SK-N-SH (cell line): ENCODE measurements at regions not wholly inside any gene's neighbourhood (a gene's known extent, or its start where the extent isn't known, plus 50 kb on each side); places are given as distances from the start of the nearest gene placed in this dataset.

Source experiments
- CTCF ChIA-PET: fragments of 300-600, 350-600 bp; formaldehyde crosslinking; extraction: SDS; loops from one replicate; lab custom pipeline; 2021; lab: Yijun Ruan, JAX
- POLR2A ChIA-PET: fragments of 350-600 bp; sonication (Branson Sonifier 250); formaldehyde crosslinking; extraction: SDS; loops from one replicate; lab custom pipeline; 2020; ENCODE audit warnings: antibody characterized with exemption, inconsistent platforms; lab: Yijun Ruan, JAX
- DNase-seq: peaks from one replicate; pipeline ENCODE4 v3.0.0; 2012
- H2AFZ ChIP-seq: fragments of 200-600 bp; sonication (generic); 2 replicates; pipeline ENCODE4 v1.8.1; 2016; ENCODE audit warnings: antibody characterized with exemption, mild to moderate bottlenecking, low read depth
- H3F3A ChIP-seq: fragments of 200-600 bp; sonication (generic); replicated peaks from 2 replicates; pipeline ENCODE3; 2016; ENCODE audit warnings: antibody characterized with exemption, mild to moderate bottlenecking; ENCODE audit not compliant: insufficient read depth
- H3K27ac ChIP-seq, 2 experiments: fragments of 200-500 bp in 1 of 2; fragments of 200-600 bp in 1 of 2; sonication (Bioruptor generic) in 1 of 2; sonication (generic), shearing (Covaris generic) in 1 of 2; 2 replicates each; pipeline versions ENCODE4 v1.5.1 to v1.6.1; 2014 to 2016; ENCODE audit warnings: low read depth in 2 of 2, inconsistent platforms in 1 of 2, low read length in 1 of 2, mild to moderate bottlenecking in 1 of 2, mixed read lengths in 1 of 2
- H3K27me3 ChIP-seq: fragments of 200-600 bp; sonication (generic), shearing (Covaris generic); 2 replicates; pipeline ENCODE4 v1.6.1; 2016; ENCODE audit warnings: mixed run types; ENCODE audit not compliant: insufficient read depth
- H3K36me3 ChIP-seq, 2 experiments: fragments of 200-500 bp in 1 of 2; fragments of 200-600 bp in 1 of 2; sonication (Bioruptor generic) in 1 of 2; sonication (generic) in 1 of 2; replicated peaks in 1 of 2; 2 replicates each; pipeline versions ENCODE3 to v1.5.1; 2014 to 2016; ENCODE audit warnings: low read length in 1 of 2, mild to moderate bottlenecking in 1 of 2; ENCODE audit not compliant: insufficient read depth in 2 of 2, control insufficient read depth in 1 of 2
- H3K4me1 ChIP-seq, 2 experiments: fragments of 200-500 bp in 1 of 2; fragments of 200-600 bp in 1 of 2; sonication (Bioruptor generic) in 1 of 2; sonication (generic), shearing (Covaris generic) in 1 of 2; 2 replicates each; pipeline versions ENCODE4 v1.5.1 to v1.6.1; 2014 to 2016; ENCODE audit warnings: low read depth in 1 of 2, low read length in 1 of 2, mixed run types in 1 of 2; ENCODE audit not compliant: insufficient read depth in 2 of 2, control insufficient read depth in 1 of 2
- H3K4me2 ChIP-seq: fragments of 200-600 bp; sonication (generic), shearing (Covaris generic); 2 replicates; pipeline ENCODE4 v1.6.1; 2017; ENCODE audit warnings: mixed run types
- H3K4me3 ChIP-seq, 2 experiments: fragments of 200-500 bp in 1 of 2; fragments of 200-600 bp in 1 of 2; sonication (Bioruptor generic) in 1 of 2; sonication (generic), shearing (Covaris generic) in 1 of 2; 2 replicates each; pipeline versions ENCODE4 v1.5.1 to v1.8.1; 2014 to 2016; ENCODE audit warnings: low read depth in 2 of 2, inconsistent platforms in 1 of 2, low read length in 1 of 2, mild to moderate bottlenecking in 1 of 2, mixed read lengths in 1 of 2, moderate library complexity in 1 of 2
- H3K79me2 ChIP-seq: fragments of 200-600 bp; sonication (generic); 2 replicates; pipeline ENCODE4 v1.8.1; 2017; ENCODE audit warnings: mild to moderate bottlenecking; ENCODE audit not compliant: insufficient read depth
- H3K9ac ChIP-seq: fragments of 200-600 bp; sonication (generic); 2 replicates; pipeline ENCODE4 v1.6.1; 2017; ENCODE audit warnings: mixed run types
- H3K9me2 ChIP-seq: fragments of 200-600 bp; sonication (generic); 2 replicates; pipeline ENCODE4 v1.6.1; 2017; ENCODE audit warnings: mixed run types
- H3K9me3 ChIP-seq: fragments of 200-600 bp; sonication (generic); 2 replicates; pipeline ENCODE4 v1.6.1; 2017; ENCODE audit warnings: mixed run types, mild to moderate bottlenecking, moderate library complexity
- H4K20me1 ChIP-seq: fragments of 200-600 bp; sonication (generic); 2 replicates; pipeline ENCODE4 v1.6.1; 2017; ENCODE audit warnings: mild to moderate bottlenecking, mixed run types; ENCODE audit not compliant: insufficient read depth
- CHD2 ChIP-seq: fragments of 150-350 bp; IDR thresholded peaks from 2 replicates; pipeline ENCODE4 v1.6.1; 2018; ENCODE audit warnings: low read length; ENCODE audit not compliant: partially characterized antibody
- EP300 ChIP-seq, 2 experiments: IDR thresholded peaks; 2 replicates each; pipeline versions ENCODE4 v1.4.0 to v1.6.1; 2012; ENCODE audit warnings: borderline replicate concordance in 1 of 2, low read depth in 1 of 2, low read length in 1 of 2
- EZH2phosphoT487 ChIP-seq: fragments of 200-600 bp; sonication (generic); IDR thresholded peaks from 2 replicates; pipeline ENCODE4 v1.6.1; 2017; ENCODE audit warnings: low read depth, mixed run types, mild to moderate bottlenecking, antibody characterized with exemption, moderate library complexity, borderline replicate concordance
- FOXJ3 ChIP-seq: sonication (generic); formaldehyde crosslinking; IDR thresholded peaks from 2 replicates; pipeline ENCODE4 v1.5.1; 2020; ENCODE audit warnings: mild to moderate bottlenecking, missing genetic modification reagents
- FOXM1 ChIP-seq: IDR thresholded peaks from 2 replicates; pipeline ENCODE4 v1.4.0; 2012; ENCODE audit warnings: low read depth, mild to moderate bottlenecking
- GABPA ChIP-seq: IDR thresholded peaks from 2 replicates; pipeline ENCODE4 v1.4.0; 2012; ENCODE audit warnings: low read depth, mild to moderate bottlenecking
- JUND ChIP-seq: IDR thresholded peaks from 2 replicates; pipeline ENCODE4 v1.4.0; 2012
- MEF2A ChIP-seq: IDR thresholded peaks from 2 replicates; pipeline ENCODE4 v1.4.0; 2012; ENCODE audit warnings: low read depth, borderline replicate concordance
- NFIC ChIP-seq: IDR thresholded peaks from 2 replicates; pipeline ENCODE4 v1.4.0; 2012; ENCODE audit warnings: borderline replicate concordance
- NRF1 ChIP-seq: IDR thresholded peaks from 2 replicates; pipeline ENCODE4 v1.6.1; 2012; ENCODE audit warnings: low read depth, mild to moderate bottlenecking, low read length
- POLR2AphosphoS5 ChIP-seq: IDR thresholded peaks from 2 replicates; pipeline ENCODE4 v1.6.1; 2012; ENCODE audit warnings: low read depth, low read length
- RAD21 ChIP-seq: IDR thresholded peaks from 2 replicates; pipeline ENCODE4 v1.6.1; 2012; ENCODE audit warnings: mild to moderate bottlenecking, low read length
- RFX5 ChIP-seq: IDR thresholded peaks from 2 replicates; pipeline ENCODE4 v1.6.1; 2012; ENCODE audit warnings: mild to moderate bottlenecking, improper control_type of control experiment, low read length
- RXRA ChIP-seq: IDR thresholded peaks from 2 replicates; pipeline ENCODE4 v1.4.0; 2012; ENCODE audit warnings: low read depth, mild to moderate bottlenecking, borderline replicate concordance
- SIN3A ChIP-seq: IDR thresholded peaks from 2 replicates; pipeline ENCODE4 v1.6.1; 2012; ENCODE audit warnings: low read depth, mild to moderate bottlenecking, low read length, moderate library complexity, borderline replicate concordance
- SMC3 ChIP-seq: IDR thresholded peaks from 2 replicates; pipeline ENCODE4 v1.6.1; 2012; ENCODE audit warnings: low read depth, low read length, improper control_type of control experiment
- TCF12 ChIP-seq: IDR thresholded peaks from 2 replicates; pipeline ENCODE4 v1.4.0; 2012
- TEAD4 ChIP-seq: IDR thresholded peaks from 2 replicates; pipeline ENCODE4 v1.4.0; 2012; ENCODE audit warnings: mild to moderate bottlenecking, borderline replicate concordance; ENCODE audit not compliant: insufficient read depth
- WGBS: methylation state at CpG from one replicate; pipeline ENCODE4 v1.1.6; 2017; ENCODE audit warnings: low lambda C conversion rate; 5-methylcytosine and 5-hydroxymethylcytosine counted together
- TF ChIP-seq, protein P1 (sequence below): fragments of 150-350 bp; IDR thresholded peaks from 2 replicates; pipeline ENCODE4 v1.6.1; 2016; ENCODE audit warnings: mild to moderate bottlenecking, low read depth, low read length
- TF ChIP-seq, protein P2 (sequence below): fragments of 150-350 bp; IDR thresholded peaks from 2 replicates; pipeline ENCODE4 v1.6.1; 2017; ENCODE audit warnings: antibody characterized with exemption, low read length, low read depth, borderline replicate concordance
- TF ChIP-seq, protein P3 (sequence below): IDR thresholded peaks from 2 replicates; pipeline ENCODE4; 2012
- TF ChIP-seq, protein P4 (sequence below): IDR thresholded peaks from 2 replicates; pipeline ENCODE4 v1.4.0; 2012; ENCODE audit warnings: low read depth, borderline replicate concordance
- TF ChIP-seq, protein P5 (sequence below): IDR thresholded peaks from 2 replicates; pipeline ENCODE4 v1.4.0; 2012; ENCODE audit warnings: low read depth, borderline replicate concordance
- TF ChIP-seq, protein P6 (sequence below): fragments of 200-600 bp; sonication (generic); IDR thresholded peaks from 2 replicates; pipeline ENCODE4 v1.6.1; 2017; ENCODE audit warnings: antibody characterized with exemption, mild to moderate bottlenecking, moderate library complexity
- TF ChIP-seq, protein P7 (sequence below): IDR thresholded peaks from 2 replicates; pipeline ENCODE4 v1.4.0; 2012; ENCODE audit warnings: low read depth

DNA sequence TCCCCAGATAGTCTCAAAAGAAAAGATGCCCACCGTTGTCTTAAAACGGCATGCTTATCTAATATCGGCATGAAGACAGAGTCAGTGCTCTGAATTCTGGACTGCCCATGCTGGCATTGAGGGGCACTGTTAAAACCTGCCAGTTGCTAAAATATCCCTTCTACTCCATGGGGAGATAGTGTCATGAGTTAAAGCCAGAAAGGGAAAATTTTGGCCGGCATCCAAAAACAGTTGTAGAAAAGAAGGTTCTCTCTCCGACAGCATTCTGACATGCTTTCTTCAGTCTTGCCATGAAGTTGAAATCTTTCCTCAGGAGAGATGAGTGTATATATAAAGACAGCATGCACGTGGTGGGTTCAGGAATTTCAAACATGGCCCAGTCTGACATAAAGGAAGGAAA is 401.3 kb upstream of the PIK3C3 start (continued):
- TF ChIP-seq, protein P1, sequence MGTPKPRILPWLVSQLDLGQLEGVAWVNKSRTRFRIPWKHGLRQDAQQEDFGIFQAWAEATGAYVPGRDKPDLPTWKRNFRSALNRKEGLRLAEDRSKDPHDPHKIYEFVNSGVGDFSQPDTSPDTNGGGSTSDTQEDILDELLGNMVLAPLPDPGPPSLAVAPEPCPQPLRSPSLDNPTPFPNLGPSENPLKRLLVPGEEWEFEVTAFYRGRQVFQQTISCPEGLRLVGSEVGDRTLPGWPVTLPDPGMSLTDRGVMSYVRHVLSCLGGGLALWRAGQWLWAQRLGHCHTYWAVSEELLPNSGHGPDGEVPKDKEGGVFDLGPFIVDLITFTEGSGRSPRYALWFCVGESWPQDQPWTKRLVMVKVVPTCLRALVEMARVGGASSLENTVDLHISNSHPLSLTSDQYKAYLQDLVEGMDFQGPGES = no peak
- TF ChIP-seq SIN3A (no peak), POLR2AphosphoS5 (no peak), FOXJ3 (CRISPR knock-in tag) (no peak), NRF1 (no peak), CHD2 (no peak)
- TF ChIP-seq, protein P2, sequence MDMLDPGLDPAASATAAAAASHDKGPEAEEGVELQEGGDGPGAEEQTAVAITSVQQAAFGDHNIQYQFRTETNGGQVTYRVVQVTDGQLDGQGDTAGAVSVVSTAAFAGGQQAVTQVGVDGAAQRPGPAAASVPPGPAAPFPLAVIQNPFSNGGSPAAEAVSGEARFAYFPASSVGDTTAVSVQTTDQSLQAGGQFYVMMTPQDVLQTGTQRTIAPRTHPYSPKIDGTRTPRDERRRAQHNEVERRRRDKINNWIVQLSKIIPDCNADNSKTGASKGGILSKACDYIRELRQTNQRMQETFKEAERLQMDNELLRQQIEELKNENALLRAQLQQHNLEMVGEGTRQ = no peak

DNA sequence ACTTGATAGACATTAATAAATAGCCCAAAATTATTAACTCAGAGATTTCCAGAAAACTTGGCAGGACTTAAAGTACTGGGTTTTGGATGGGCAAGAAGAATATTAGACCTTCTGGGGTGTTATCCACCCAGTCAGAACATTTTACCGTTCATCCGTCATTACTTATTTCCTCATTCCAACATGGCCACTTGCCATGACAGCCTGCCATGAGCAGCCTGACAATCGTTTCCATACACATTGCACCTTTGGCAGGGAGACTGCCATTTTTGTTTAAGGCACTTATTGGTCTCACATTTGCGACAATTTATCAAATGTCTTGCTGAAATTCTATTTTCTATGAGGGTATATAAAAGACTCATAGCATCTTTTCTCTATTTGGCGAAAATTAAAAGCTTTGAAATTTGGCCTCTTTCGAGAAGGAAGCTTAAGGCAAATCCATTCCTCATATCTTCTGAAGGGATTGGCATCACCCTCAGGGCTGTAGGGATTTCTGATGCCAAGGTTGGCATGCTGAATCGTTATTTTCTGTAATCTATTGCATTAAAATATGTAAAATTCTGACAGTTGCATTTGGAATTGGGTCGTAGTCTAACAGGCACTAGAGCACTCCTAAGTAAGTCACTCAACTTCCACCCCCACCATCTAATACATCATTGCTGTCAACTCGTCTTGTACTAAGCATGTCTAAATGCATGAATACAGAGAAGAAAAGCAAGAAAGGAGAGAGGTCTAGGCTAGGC is 406.3 kb upstream of the PIK3C3 start:
- Histone ChIP-seq H3K9me3 (no peaks in the 10 kb centered on the region), H3K4me1 (no peaks in the 10 kb centered on the region), H3K79me2 (no peaks in the 10 kb centered on the region), H3K9me2 (no peaks in the 10 kb centered on the region), H3K36me3 (no peaks in the 10 kb centered on the region), H3K27me3 (no peaks in the 10 kb centered on the region), H3K27ac (no peak overlapping the region), H3F3A (no peaks in the 10 kb centered on the region), H3K4me2 (no peak overlapping the region), H4K20me1 (no peaks in the 10 kb centered on the region), H3K4me3 (no peak overlapping the region), H2AFZ (no peak overlapping the region), H3K9ac (no peak overlapping the region)
- no peak for DNase-seq
- WGBS = 55% methylated on average over 9 of the region's 9 CpGs
- no peak for TF ChIP-seq EZH2phosphoT487
- TF ChIP-seq, protein P3, sequence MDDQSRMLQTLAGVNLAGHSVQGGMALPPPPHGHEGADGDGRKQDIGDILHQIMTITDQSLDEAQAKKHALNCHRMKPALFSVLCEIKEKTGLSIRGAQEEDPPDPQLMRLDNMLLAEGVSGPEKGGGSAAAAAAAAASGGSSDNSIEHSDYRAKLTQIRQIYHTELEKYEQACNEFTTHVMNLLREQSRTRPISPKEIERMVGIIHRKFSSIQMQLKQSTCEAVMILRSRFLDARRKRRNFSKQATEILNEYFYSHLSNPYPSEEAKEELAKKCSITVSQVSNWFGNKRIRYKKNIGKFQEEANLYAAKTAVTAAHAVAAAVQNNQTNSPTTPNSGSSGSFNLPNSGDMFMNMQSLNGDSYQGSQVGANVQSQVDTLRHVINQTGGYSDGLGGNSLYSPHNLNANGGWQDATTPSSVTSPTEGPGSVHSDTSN = no peak
- TF ChIP-seq RAD21 = no peak
- TF ChIP-seq MEF2A = no peak
- TF ChIP-seq JUND = no peak
- TF ChIP-seq, protein P4, sequence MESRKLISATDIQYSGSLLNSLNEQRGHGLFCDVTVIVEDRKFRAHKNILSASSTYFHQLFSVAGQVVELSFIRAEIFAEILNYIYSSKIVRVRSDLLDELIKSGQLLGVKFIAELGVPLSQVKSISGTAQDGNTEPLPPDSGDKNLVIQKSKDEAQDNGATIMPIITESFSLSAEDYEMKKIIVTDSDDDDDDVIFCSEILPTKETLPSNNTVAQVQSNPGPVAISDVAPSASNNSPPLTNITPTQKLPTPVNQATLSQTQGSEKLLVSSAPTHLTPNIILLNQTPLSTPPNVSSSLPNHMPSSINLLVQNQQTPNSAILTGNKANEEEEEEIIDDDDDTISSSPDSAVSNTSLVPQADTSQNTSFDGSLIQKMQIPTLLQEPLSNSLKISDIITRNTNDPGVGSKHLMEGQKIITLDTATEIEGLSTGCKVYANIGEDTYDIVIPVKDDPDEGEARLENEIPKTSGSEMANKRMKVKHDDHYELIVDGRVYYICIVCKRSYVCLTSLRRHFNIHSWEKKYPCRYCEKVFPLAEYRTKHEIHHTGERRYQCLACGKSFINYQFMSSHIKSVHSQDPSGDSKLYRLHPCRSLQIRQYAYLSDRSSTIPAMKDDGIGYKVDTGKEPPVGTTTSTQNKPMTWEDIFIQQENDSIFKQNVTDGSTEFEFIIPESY = no peak
- TF ChIP-seq GABPA = no peak
- TF ChIP-seq RFX5 = no peak
- TF ChIP-seq, protein P5, sequence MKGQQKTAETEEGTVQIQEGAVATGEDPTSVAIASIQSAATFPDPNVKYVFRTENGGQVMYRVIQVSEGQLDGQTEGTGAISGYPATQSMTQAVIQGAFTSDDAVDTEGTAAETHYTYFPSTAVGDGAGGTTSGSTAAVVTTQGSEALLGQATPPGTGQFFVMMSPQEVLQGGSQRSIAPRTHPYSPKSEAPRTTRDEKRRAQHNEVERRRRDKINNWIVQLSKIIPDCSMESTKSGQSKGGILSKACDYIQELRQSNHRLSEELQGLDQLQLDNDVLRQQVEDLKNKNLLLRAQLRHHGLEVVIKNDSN = no peak
- no peak for TF ChIP-seq NFIC
- TF ChIP-seq EP300 (IDR thresholded peaks at IDR 0.05; ENCODE audit: borderline replicate concordance in 1 of 2, low read depth in 1 of 2, low read length in 1 of 2) = no peak
- TF ChIP-seq FOXM1 = no peak
- no peak for TF ChIP-seq SMC3
- no peak for TF ChIP-seq TCF12
- no peak for TF ChIP-seq TEAD4
- TF ChIP-seq, protein P6, sequence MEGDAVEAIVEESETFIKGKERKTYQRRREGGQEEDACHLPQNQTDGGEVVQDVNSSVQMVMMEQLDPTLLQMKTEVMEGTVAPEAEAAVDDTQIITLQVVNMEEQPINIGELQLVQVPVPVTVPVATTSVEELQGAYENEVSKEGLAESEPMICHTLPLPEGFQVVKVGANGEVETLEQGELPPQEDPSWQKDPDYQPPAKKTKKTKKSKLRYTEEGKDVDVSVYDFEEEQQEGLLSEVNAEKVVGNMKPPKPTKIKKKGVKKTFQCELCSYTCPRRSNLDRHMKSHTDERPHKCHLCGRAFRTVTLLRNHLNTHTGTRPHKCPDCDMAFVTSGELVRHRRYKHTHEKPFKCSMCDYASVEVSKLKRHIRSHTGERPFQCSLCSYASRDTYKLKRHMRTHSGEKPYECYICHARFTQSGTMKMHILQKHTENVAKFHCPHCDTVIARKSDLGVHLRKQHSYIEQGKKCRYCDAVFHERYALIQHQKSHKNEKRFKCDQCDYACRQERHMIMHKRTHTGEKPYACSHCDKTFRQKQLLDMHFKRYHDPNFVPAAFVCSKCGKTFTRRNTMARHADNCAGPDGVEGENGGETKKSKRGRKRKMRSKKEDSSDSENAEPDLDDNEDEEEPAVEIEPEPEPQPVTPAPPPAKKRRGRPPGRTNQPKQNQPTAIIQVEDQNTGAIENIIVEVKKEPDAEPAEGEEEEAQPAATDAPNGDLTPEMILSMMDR = no peak
- TF ChIP-seq, protein P7, sequence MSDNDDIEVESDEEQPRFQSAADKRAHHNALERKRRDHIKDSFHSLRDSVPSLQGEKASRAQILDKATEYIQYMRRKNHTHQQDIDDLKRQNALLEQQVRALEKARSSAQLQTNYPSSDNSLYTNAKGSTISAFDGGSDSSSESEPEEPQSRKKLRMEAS = no peak
- no peak for TF ChIP-seq RXRA
- TF ChIP-seq FOXJ3 (CRISPR knock-in tag) = no peak
- TF ChIP-seq POLR2AphosphoS5 = no peak
- CTCF ChIA-PET = no interaction called here
- POLR2A ChIA-PET = no interaction called here
